Parathyroid adenoma (tissue), 2 donors: ENCODE measurements at regions not wholly inside any gene's neighbourhood (a gene's known extent, or its start where the extent isn't known, plus 50 kb on each side); places are given as distances from the start of the nearest gene placed in this dataset.

Experiments
- H2AFZ ChIP-seq: fragments of 300-600 bp; sonication (generic); one replicate; pipeline ENCODE4 v1.7.0; 2017; ENCODE audit warnings: antibody characterized with exemption, mild to moderate bottlenecking
- H3K27ac ChIP-seq: fragments of 300-600 bp; sonication (generic); one replicate; pipeline ENCODE4 v1.7.0; 2017
- H3K27me3 ChIP-seq: fragments of 300-600 bp; sonication (generic); one replicate; pipeline ENCODE4 v1.7.0; 2017; ENCODE audit warnings: low read length; ENCODE audit not compliant: control insufficient read depth, insufficient read depth
- H3K36me3 ChIP-seq: fragments of 300-600 bp; sonication (generic); one replicate; pipeline ENCODE4 v1.7.0; 2017; ENCODE audit warnings: low read length; ENCODE audit not compliant: control insufficient read depth, insufficient read depth
- H3K4me1 ChIP-seq: fragments of 300-600 bp; sonication (generic); one replicate; pipeline ENCODE4 v1.7.0; 2017; ENCODE audit warnings: control low read depth
- H3K4me2 ChIP-seq: fragments of 300-600 bp; sonication (generic); one replicate; pipeline ENCODE4 v1.7.0; 2017; ENCODE audit warnings: low read length
- H3K4me3 ChIP-seq: fragments of 300-600 bp; sonication (generic); one replicate; pipeline ENCODE4 v1.7.0; 2017; ENCODE audit warnings: low read depth, low read length
- H3K79me2 ChIP-seq: fragments of 300-600 bp; sonication (generic); one replicate; pipeline ENCODE4 v1.7.0; 2017; ENCODE audit warnings: control low read depth
- H3K9ac ChIP-seq: fragments of 300-600 bp; sonication (generic); one replicate; pipeline ENCODE4 v1.7.0; 2017; ENCODE audit warnings: mild to moderate bottlenecking
- H3K9me3 ChIP-seq: fragments of 300-600 bp; sonication (generic); one replicate; pipeline ENCODE4 v1.7.0; 2017; ENCODE audit warnings: low read length; ENCODE audit not compliant: control insufficient read depth
- TF ChIP-seq, protein P1 (sequence below): fragments of 300-600 bp; sonication (generic); IDR thresholded peaks from one replicate; pipeline ENCODE4 v1.7.0; 2017; ENCODE audit warnings: antibody characterized with exemption, mild to moderate bottlenecking
- donor health status: primary hyperparathyroidism.

DNA sequence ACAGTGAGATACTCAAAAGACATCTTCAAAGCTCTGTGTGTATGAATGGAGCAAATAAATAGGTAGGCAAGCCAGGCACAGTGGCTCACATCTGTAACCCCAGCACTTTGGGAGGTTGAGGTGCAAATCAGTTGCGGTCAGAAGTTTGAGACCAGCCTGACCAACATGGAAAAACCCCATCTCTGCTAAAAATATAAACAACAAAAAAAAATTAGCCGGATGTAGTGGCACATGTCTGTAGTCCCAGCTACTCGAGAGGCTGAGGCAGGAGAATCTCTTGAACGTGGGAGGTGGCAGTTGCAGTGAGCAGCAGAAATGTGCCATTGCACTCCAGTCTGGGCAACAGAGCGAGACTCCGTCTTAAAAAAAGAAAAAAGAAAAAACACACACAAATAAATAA lies 945.1 kb upstream of the PIK3C3 start:
- Histone ChIP-seq H2AFZ (no peak overlapping the region), H3K4me3 (no peak overlapping the region), H3K4me2 (no peak overlapping the region), H3K4me1 (no peaks in the 10 kb centered on the region), H3K27me3 (no peaks in the 10 kb centered on the region), H3K27ac (no peak overlapping the region), H3K36me3 (no peaks in the 10 kb centered on the region), H3K79me2 (no peaks in the 10 kb centered on the region), H3K9me3 (no peaks in the 10 kb centered on the region), H3K9ac (no peak overlapping the region)
- TF ChIP-seq, protein P1, sequence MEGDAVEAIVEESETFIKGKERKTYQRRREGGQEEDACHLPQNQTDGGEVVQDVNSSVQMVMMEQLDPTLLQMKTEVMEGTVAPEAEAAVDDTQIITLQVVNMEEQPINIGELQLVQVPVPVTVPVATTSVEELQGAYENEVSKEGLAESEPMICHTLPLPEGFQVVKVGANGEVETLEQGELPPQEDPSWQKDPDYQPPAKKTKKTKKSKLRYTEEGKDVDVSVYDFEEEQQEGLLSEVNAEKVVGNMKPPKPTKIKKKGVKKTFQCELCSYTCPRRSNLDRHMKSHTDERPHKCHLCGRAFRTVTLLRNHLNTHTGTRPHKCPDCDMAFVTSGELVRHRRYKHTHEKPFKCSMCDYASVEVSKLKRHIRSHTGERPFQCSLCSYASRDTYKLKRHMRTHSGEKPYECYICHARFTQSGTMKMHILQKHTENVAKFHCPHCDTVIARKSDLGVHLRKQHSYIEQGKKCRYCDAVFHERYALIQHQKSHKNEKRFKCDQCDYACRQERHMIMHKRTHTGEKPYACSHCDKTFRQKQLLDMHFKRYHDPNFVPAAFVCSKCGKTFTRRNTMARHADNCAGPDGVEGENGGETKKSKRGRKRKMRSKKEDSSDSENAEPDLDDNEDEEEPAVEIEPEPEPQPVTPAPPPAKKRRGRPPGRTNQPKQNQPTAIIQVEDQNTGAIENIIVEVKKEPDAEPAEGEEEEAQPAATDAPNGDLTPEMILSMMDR, result no peak

- no peaks in the 10 kb centered on the region for H3K9me3 ChIP-seq
- TF ChIP-seq, protein P1, result no peak
- no peak overlapping the region for H3K9ac ChIP-seq
- no peak overlapping the region for H3K4me3 ChIP-seq
- no peaks in the 10 kb centered on the region for H3K4me1 ChIP-seq
- H3K27ac ChIP-seq, result no peak overlapping the region
- no peaks in the 10 kb centered on the region for H3K79me2 ChIP-seq
- no peaks in the 10 kb centered on the region for H3K27me3 ChIP-seq
- no peaks in the 10 kb centered on the region for H3K36me3 ChIP-seq
- no peak overlapping the region for H3K4me2 ChIP-seq
- H2AFZ ChIP-seq, result no peak overlapping the region
Measured at GRCh38 chr18:41004324-41004723, 950.7 kb upstream of the PIK3C3 start.

DNA sequence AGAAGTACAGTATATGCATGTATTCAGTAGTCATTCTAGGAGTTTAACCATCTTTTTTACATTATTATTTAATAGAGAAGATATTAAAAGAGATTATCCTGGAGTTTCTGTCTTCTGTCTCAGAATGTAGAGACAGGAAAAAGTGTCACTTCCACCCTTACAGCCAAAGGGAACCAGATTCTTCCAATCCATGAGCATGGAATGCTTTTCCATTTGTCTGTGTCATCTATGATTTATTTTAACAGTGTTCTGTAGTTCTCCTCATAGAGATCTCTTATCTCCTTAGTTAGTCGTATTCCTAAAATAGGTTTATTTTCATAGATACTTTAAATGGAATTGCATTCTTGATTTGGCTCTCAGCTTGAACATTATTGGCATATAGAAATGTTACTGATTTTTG lies 959.5 kb upstream of the PIK3C3 start:
- H3K4me2 ChIP-seq, result no peak overlapping the region
- no peak overlapping the region for H3K9ac ChIP-seq
- no peak overlapping the region for H3K27ac ChIP-seq
- H3K36me3 ChIP-seq, result no peaks in the 10 kb centered on the region
- H3K4me1 ChIP-seq, result no peaks in the 10 kb centered on the region
- H3K4me3 ChIP-seq, result no peak overlapping the region
- H3K9me3 ChIP-seq, result no peaks in the 10 kb centered on the region
- no peaks in the 10 kb centered on the region for H3K27me3 ChIP-seq
- TF ChIP-seq, protein P1, result no peak
- no peaks in the 10 kb centered on the region for H3K79me2 ChIP-seq
- no peak overlapping the region for H2AFZ ChIP-seq

- no peak overlapping the region for H2AFZ ChIP-seq
- no peak overlapping the region for H3K4me3 ChIP-seq
- H3K9me3 ChIP-seq, result no peaks in the 10 kb centered on the region
- H3K4me2 ChIP-seq, result no peak overlapping the region
- H3K79me2 ChIP-seq, result no peaks in the 10 kb centered on the region
- TF ChIP-seq, protein P1, result no peak
- no peaks in the 10 kb centered on the region for H3K4me1 ChIP-seq
- H3K27me3 ChIP-seq, result no peaks in the 10 kb centered on the region
- H3K27ac ChIP-seq, result no peak overlapping the region
- no peaks in the 10 kb centered on the region for H3K36me3 ChIP-seq
- H3K9ac ChIP-seq, result no peak overlapping the region
Measured at GRCh38 chr18:40993363-40993762, 961.7 kb upstream of the PIK3C3 start.

DNA sequence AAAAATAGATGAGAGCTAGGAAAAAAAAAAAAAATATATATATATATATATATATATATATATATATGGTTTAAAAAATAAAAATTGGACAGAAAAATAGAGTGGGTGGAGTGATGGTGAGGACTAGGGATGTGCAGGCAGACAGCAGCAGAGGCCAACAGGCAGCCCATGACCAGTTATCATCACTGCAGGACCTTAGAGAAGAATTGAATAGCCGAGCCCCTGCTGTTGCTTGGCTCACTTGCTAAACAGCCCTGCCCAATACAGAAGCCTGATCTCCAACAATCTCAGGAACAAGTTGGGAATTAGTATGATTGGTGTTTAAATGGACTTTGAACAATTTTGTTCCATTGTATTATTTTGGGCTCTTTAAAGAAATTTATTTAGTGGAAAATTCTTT lies 967.5 kb upstream of the PIK3C3 start:
- TF ChIP-seq, protein P1, result no peak
- Histone ChIP-seq H2AFZ (no peak overlapping the region), H3K36me3 (no peaks in the 10 kb centered on the region)

More for the DNA sequence above, 967.5 kb upstream of the PIK3C3 start:
- Histone ChIP-seq H3K27me3 (no peaks in the 10 kb centered on the region), H3K9ac (no peak overlapping the region), H3K79me2 (no peaks in the 10 kb centered on the region), H3K4me1 (no peaks in the 10 kb centered on the region), H3K4me3 (no peak overlapping the region), H3K9me3 (no peaks in the 10 kb centered on the region), H3K27ac (no peak overlapping the region), H3K4me2 (no peak overlapping the region)
